Neuronal stem cell (in vitro differentiated cells): ENCODE measurements at regions not wholly inside any gene's neighbourhood (a gene's known extent, or its start where the extent isn't known, plus 50 kb on each side); places are given as distances from the start of the nearest gene placed in this dataset.
A peak's percentile ranks its signal among the peaks of the same experiment; 100 is the strongest.

ENCODE experiments used
- DNase-seq: peaks from one replicate; pipeline ENCODE4 v3.0.0-alpha.2; 2013; ENCODE audit warnings: low spot score
- H2AFZ ChIP-seq: one replicate; pipeline ENCODE4 v1.6.1; 2013; ENCODE audit warnings: mild to moderate bottlenecking, low read length, inconsistent platforms
- H2AK5ac ChIP-seq: 2 replicates; pipeline ENCODE4 v1.6.1; 2013; ENCODE audit warnings: low read depth, mild to moderate bottlenecking, inconsistent platforms, low read length, moderate library complexity, mixed read lengths
- H2BK120ac ChIP-seq: 2 replicates; pipeline ENCODE4 v1.6.1; 2013; ENCODE audit warnings: low read depth, mild to moderate bottlenecking, inconsistent platforms, low read length, moderate library complexity, mixed read lengths
- H2BK12ac ChIP-seq: one replicate; pipeline ENCODE4 v1.6.1; 2013; ENCODE audit warnings: low read length, inconsistent platforms
- H2BK15ac ChIP-seq: 2 replicates; pipeline ENCODE4 v1.6.1; 2013; ENCODE audit warnings: mild to moderate bottlenecking, low read length, inconsistent platforms, mixed read lengths
- H2BK5ac ChIP-seq: one replicate; pipeline ENCODE4 v1.6.1; 2013; ENCODE audit warnings: inconsistent platforms, mild to moderate bottlenecking, low read length, moderate library complexity
- H3K14ac ChIP-seq: one replicate; pipeline ENCODE4 v1.6.1; 2013; ENCODE audit warnings: low read length, inconsistent platforms
- H3K18ac ChIP-seq: 2 replicates; pipeline ENCODE4 v1.6.1; 2013; ENCODE audit warnings: low read length, inconsistent platforms
- H3K23ac ChIP-seq: 2 replicates; pipeline ENCODE4 v1.6.1; 2013; ENCODE audit warnings: low read depth, mild to moderate bottlenecking, mixed read lengths, low read length, inconsistent platforms; ENCODE audit not compliant: poor library complexity
- H3K27ac ChIP-seq: replicated peaks from 3 replicates; pipeline ENCODE4 v1.5.1; 2013; ENCODE audit warnings: low read length, inconsistent platforms
- H3K27me3 ChIP-seq, 3 experiments: 2 replicates each; pipeline ENCODE4 v1.6.1; 2013; ENCODE audit warnings: low read length in 3 of 3, mild to moderate bottlenecking in 2 of 3, inconsistent platforms in 1 of 3, low read depth in 1 of 3, mixed read lengths in 1 of 3, moderate library complexity in 1 of 3; ENCODE audit not compliant: control insufficient read depth in 3 of 3, insufficient read depth in 3 of 3
- H3K36me3 ChIP-seq, 2 donors: replicated peaks in 1 of 2; 2 replicates each; pipeline ENCODE4 v1.6.1; 2013; ENCODE audit warnings: low read length in 2 of 2; ENCODE audit not compliant: control insufficient read depth in 2 of 2, insufficient read depth in 2 of 2
- H3K4ac ChIP-seq: 2 replicates; pipeline ENCODE4 v1.6.1; 2013; ENCODE audit warnings: inconsistent platforms, mild to moderate bottlenecking, low read length, moderate library complexity
- H3K4me1 ChIP-seq, 2 donors: 1 replicate in 1 of 2; 2 replicates in 1 of 2; pipeline ENCODE4 v1.6.1; 2013; ENCODE audit warnings: low read length in 2 of 2, low read depth in 1 of 2; ENCODE audit not compliant: control insufficient read depth in 2 of 2, insufficient read depth in 1 of 2
- H3K4me2 ChIP-seq: one replicate; pipeline ENCODE4 v1.6.1; 2013; ENCODE audit warnings: mild to moderate bottlenecking, low read length, inconsistent platforms; ENCODE audit not compliant: insufficient read depth, poor library complexity, severe bottlenecking
- H3K4me3 ChIP-seq, 2 donors: 2 replicates each; pipeline ENCODE4 v1.5.1; 2013; ENCODE audit warnings: low read length in 2 of 2, mild to moderate bottlenecking in 2 of 2, inconsistent platforms in 1 of 2, moderate library complexity in 1 of 2
- H3K79me1 ChIP-seq: one replicate; pipeline ENCODE4 v1.6.1; 2013; ENCODE audit warnings: low read depth, mild to moderate bottlenecking, inconsistent platforms, low read length, moderate library complexity
- H3K9ac ChIP-seq: one replicate; pipeline ENCODE4 v1.6.1; 2013; ENCODE audit warnings: mild to moderate bottlenecking, low read depth, low read length, inconsistent platforms; ENCODE audit not compliant: poor library complexity
- H3K9me3 ChIP-seq, 2 donors: replicated peaks in 1 of 2; 2 replicates each; pipeline versions ENCODE3 to v1.6.1; 2013; ENCODE audit warnings: low read length in 2 of 2, mild to moderate bottlenecking in 2 of 2, inconsistent platforms in 1 of 2, low read depth in 1 of 2, mixed read lengths in 1 of 2, moderate library complexity in 1 of 2; ENCODE audit not compliant: control insufficient read depth in 2 of 2, insufficient read depth in 1 of 2
- H4K8ac ChIP-seq: one replicate; pipeline ENCODE4 v1.6.1; 2013; ENCODE audit warnings: low read depth, mild to moderate bottlenecking, inconsistent platforms, low read length, moderate library complexity
- H4K91ac ChIP-seq: one replicate; pipeline ENCODE4 v1.6.1; 2013; ENCODE audit warnings: low read length, low read depth, mild to moderate bottlenecking, inconsistent platforms; ENCODE audit not compliant: poor library complexity
- WGBS, 2 donors: extraction: QIAGEN DNeasy Blood & Tissue Kit; methylation state at CpG; one replicate each; pipeline ENCODE4 v1.1.7; 2013; ENCODE audit warnings: missing lambda C conversion rate in 2 of 2, mixed read lengths in 1 of 2; ENCODE audit not compliant: insufficient read length in 2 of 2, insufficient replicate concordance in 1 of 2; ENCODE audit errors: extremely low coverage in 2 of 2; 5-methylcytosine and 5-hydroxymethylcytosine counted together

- H3K9me3 ChIP-seq, result no peaks in the 10 kb centered on the region
- no peak overlapping the region for H2BK12ac ChIP-seq
- H3K14ac ChIP-seq, result no peak overlapping the region
- H3K18ac ChIP-seq, result no peak overlapping the region
- H3K9ac ChIP-seq, result no peak overlapping the region
- no peak overlapping the region for H2BK120ac ChIP-seq
- H4K91ac ChIP-seq, result no peak overlapping the region
- H3K36me3 ChIP-seq, result no peaks in the 10 kb centered on the region
- H3K4ac ChIP-seq, result no peak overlapping the region
- no peak overlapping the region for H4K8ac ChIP-seq
- H2BK15ac ChIP-seq, result no peak overlapping the region
- DNase-seq, result no peak
- no peaks in the 10 kb centered on the region for H3K4me1 ChIP-seq
- no peak overlapping the region for H2BK5ac ChIP-seq
- H2AFZ ChIP-seq, result peak overlapping the region; percentile 46
- no peaks in the 10 kb centered on the region for H3K27me3 ChIP-seq
- no peak overlapping the region for H3K4me2 ChIP-seq
- H3K27ac ChIP-seq, result no peak overlapping the region
- H3K4me3 ChIP-seq, result no peak overlapping the region
- no CpG with 5 or more reads among the region's 1 CpG for WGBS, 2 donors
- H3K79me1 ChIP-seq, result no peaks in the 10 kb centered on the region
- no peak overlapping the region for H3K23ac ChIP-seq
- H2AK5ac ChIP-seq, result no peak overlapping the region
Measured at GRCh38 chr12:91677556-91677955, 468.1 kb downstream of the BTG1 start.

GRCh38 chr12:91675401-91675800 lies 470.2 kb downstream of the BTG1 start:
- Histone ChIP-seq H3K79me1 (no peaks in the 10 kb centered on the region), H3K27ac (no peak overlapping the region), H3K4ac (no peak overlapping the region), H2AFZ (no peak overlapping the region), H4K91ac (no peak overlapping the region), H2BK12ac (no peak overlapping the region), H3K9ac (no peak overlapping the region), H3K9me3 (no peaks in the 10 kb centered on the region), H2BK15ac (no peak overlapping the region), H2BK120ac (no peak overlapping the region), H3K27me3 (no peaks in the 10 kb centered on the region), H2BK5ac (no peak overlapping the region), H4K8ac (no peak overlapping the region), H3K4me1 (no peaks in the 10 kb centered on the region), H3K18ac (no peak overlapping the region), H2AK5ac (no peak overlapping the region), H3K4me2 (no peak overlapping the region), H3K4me3 (no peak overlapping the region), H3K14ac (no peak overlapping the region), H3K23ac (no peak overlapping the region), H3K36me3 (no peaks in the 10 kb centered on the region)
- DNase-seq, result no peak
- WGBS, 2 donors, result no CpG with 5 or more reads among the region's 2 CpGs

GRCh38 chr12:91672130-91672529 lies 473.5 kb downstream of the BTG1 start:
- Histone ChIP-seq H3K36me3 (no peaks in the 10 kb centered on the region), H3K27me3 (no peaks in the 10 kb centered on the region), H4K91ac (no peak overlapping the region), H2BK12ac (no peak overlapping the region), H3K4me1 (no peaks in the 10 kb centered on the region), H2BK15ac (no peak overlapping the region), H3K9me3 (peaks cover 0 to 8% of the 10 kb centered on the region in 2 donors), H3K14ac (no peak overlapping the region), H2BK5ac (no peak overlapping the region), H3K9ac (no peak overlapping the region), H2AK5ac (no peak overlapping the region), H3K4ac (no peak overlapping the region), H2AFZ (no peak overlapping the region), H3K23ac (no peak overlapping the region), H4K8ac (no peak overlapping the region), H3K18ac (no peak overlapping the region), H3K4me3 (no peak overlapping the region), H3K27ac (no peak overlapping the region), H2BK120ac (no peak overlapping the region), H3K4me2 (no peak overlapping the region), H3K79me1 (no peaks in the 10 kb centered on the region)
- no peak for DNase-seq
- no CpG with 5 or more reads among the region's 1 CpG for WGBS, 2 donors

GRCh38 chr12:91667694-91668093 lies 478.0 kb downstream of the BTG1 start:
- H2BK5ac ChIP-seq, result no peak overlapping the region
- no peak overlapping the region for H2BK15ac ChIP-seq
- peaks cover 0 to 8% of the 10 kb centered on the region in 2 donors for H3K9me3 ChIP-seq
- H4K8ac ChIP-seq, result no peak overlapping the region
- H3K4ac ChIP-seq, result no peak overlapping the region
- no peak overlapping the region for H3K27ac ChIP-seq
- no peaks in the 10 kb centered on the region for H3K79me1 ChIP-seq
- no peak overlapping the region for H3K4me2 ChIP-seq
- H2AFZ ChIP-seq, result no peak overlapping the region
- no peak overlapping the region for H4K91ac ChIP-seq
- no peak overlapping the region for H2AK5ac ChIP-seq
- no peaks in the 10 kb centered on the region for H3K27me3 ChIP-seq
- H3K23ac ChIP-seq, result no peak overlapping the region
- no peak overlapping the region for H3K14ac ChIP-seq
- H2BK120ac ChIP-seq, result no peak overlapping the region
- DNase-seq, result no peak
- WGBS, 2 donors, result no CpG with 5 or more reads among the region's 2 CpGs
- H2BK12ac ChIP-seq, result no peak overlapping the region
- no peaks in the 10 kb centered on the region for H3K36me3 ChIP-seq
- H3K4me1 ChIP-seq, result peaks cover 0 to 13% of the 10 kb centered on the region in 2 donors
- no peak overlapping the region for H3K9ac ChIP-seq
- no peak overlapping the region for H3K18ac ChIP-seq
- H3K4me3 ChIP-seq, result no peak overlapping the region
